OCI-LY3 (cell line): ENCODE measurements at regions not wholly inside any gene's neighbourhood (a gene's known extent, or its start where the extent isn't known, plus 50 kb on each side); places are given as distances from the start of the nearest gene placed in this dataset.

Source experiments
- EZH2phosphoT487 ChIP-seq: fragments of 200-600 bp; shearing (Covaris generic); IDR thresholded peaks from 2 replicates; pipeline ENCODE4 v1.6.1; 2018; ENCODE audit warnings: antibody characterized with exemption, mixed run types, low read depth
- TF ChIP-seq, protein P1 (sequence below): fragments of 200-600, 300-600 bp; sonication (generic); IDR thresholded peaks from 2 replicates; pipeline ENCODE4 v1.5.1; 2014; ENCODE audit warnings: antibody characterized with exemption, low read length, low read depth

DNA sequence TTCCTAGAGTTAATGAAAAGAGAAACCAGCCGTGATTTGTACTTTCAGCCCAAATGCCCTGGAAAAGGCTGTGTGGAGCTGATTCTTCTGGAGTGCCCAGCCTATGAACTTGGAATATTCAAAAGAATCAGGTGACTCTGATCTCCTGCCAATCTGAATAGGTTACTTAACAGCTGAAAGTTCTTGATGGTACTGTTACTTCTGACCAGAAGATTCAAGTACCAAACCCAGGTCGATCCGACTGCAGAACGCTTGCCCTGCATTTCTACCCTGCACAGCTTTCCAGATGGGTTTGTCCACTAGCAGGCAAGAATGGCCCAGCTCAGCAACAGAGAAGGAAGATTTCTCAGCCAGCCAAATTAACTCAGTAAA lies 430.4 kb downstream of the PID1 start:
- TF ChIP-seq EZH2phosphoT487: no peak
- TF ChIP-seq, protein P1, sequence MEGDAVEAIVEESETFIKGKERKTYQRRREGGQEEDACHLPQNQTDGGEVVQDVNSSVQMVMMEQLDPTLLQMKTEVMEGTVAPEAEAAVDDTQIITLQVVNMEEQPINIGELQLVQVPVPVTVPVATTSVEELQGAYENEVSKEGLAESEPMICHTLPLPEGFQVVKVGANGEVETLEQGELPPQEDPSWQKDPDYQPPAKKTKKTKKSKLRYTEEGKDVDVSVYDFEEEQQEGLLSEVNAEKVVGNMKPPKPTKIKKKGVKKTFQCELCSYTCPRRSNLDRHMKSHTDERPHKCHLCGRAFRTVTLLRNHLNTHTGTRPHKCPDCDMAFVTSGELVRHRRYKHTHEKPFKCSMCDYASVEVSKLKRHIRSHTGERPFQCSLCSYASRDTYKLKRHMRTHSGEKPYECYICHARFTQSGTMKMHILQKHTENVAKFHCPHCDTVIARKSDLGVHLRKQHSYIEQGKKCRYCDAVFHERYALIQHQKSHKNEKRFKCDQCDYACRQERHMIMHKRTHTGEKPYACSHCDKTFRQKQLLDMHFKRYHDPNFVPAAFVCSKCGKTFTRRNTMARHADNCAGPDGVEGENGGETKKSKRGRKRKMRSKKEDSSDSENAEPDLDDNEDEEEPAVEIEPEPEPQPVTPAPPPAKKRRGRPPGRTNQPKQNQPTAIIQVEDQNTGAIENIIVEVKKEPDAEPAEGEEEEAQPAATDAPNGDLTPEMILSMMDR: no peak
